ENCODE measurements at regions not wholly inside any gene's neighbourhood (a gene's known extent, or its start where the extent isn't known, plus 50 kb on each side); places are given as distances from the start of the nearest gene placed in this dataset.

- WGBS, 2 donors = 93 to 96% methylated on average over 2 of the region's 2 CpGs
Observed at GRCh38 chr2:163375472-163375871, 360.3 kb downstream of the FIGN start.

GRCh38 chr2:163375070-163375469, 360.7 kb downstream of the FIGN start:
- 80 to 91% methylated on average over 2 of the region's 2 CpGs for WGBS, 2 donors
- no peak for TF ChIP-seq POLR2AphosphoS5 (IDR thresholded peaks at IDR 0.05)
- TF ChIP-seq CTCF (IDR thresholded peaks at IDR 0.05) = no peak
- no peak for TF ChIP-seq EP300 (IDR thresholded peaks at IDR 0.05)
- no peak for TF ChIP-seq POLR2A (IDR thresholded peaks at IDR 0.05)
- Histone ChIP-seq H3K27ac (no peak overlapping the region), H3K9me3 (no peaks in the 10 kb centered on the region), H3K4me1 (no peaks in the 10 kb centered on the region), H3K36me3 (no peaks in the 10 kb centered on the region), H3K4me3 (no peak overlapping the region), H3K27me3 (no peaks in the 10 kb centered on the region)
- DNase-seq (no peak), ATAC-seq (ENCODE audit: low FRiP score in 2 of 2) (no peak)

More at GRCh38 chr2:163375472-163375871, 360.3 kb downstream of the FIGN start:
- H3K4me3 ChIP-seq = no peak overlapping the region
- no peak overlapping the region for H3K27ac ChIP-seq
- no peaks in the 10 kb centered on the region for H3K36me3 ChIP-seq
- H3K9me3 ChIP-seq = no peaks in the 10 kb centered on the region
- no peaks in the 10 kb centered on the region for H3K27me3 ChIP-seq
- no peak for ATAC-seq (ENCODE audit: low FRiP score in 2 of 2)
- H3K4me1 ChIP-seq = no peaks in the 10 kb centered on the region
- TF ChIP-seq CTCF (IDR thresholded peaks at IDR 0.05) (no peak), POLR2A (IDR thresholded peaks at IDR 0.05) (no peak), EP300 (IDR thresholded peaks at IDR 0.05) (no peak), POLR2AphosphoS5 (IDR thresholded peaks at IDR 0.05) (no peak)
- no peak for DNase-seq

GRCh38 chr2:163374282-163374681, 361.5 kb downstream of the FIGN start:
- H3K27me3 ChIP-seq = no peaks in the 10 kb centered on the region
- no peaks in the 10 kb centered on the region for H3K9me3 ChIP-seq
- H3K4me1 ChIP-seq = no peaks in the 10 kb centered on the region
- DNase-seq = no peak
- no peak overlapping the region for H3K4me3 ChIP-seq
- TF ChIP-seq EP300 (IDR thresholded peaks at IDR 0.05) (no peak), CTCF (IDR thresholded peaks at IDR 0.05) (no peak), POLR2AphosphoS5 (IDR thresholded peaks at IDR 0.05) (no peak), POLR2A (IDR thresholded peaks at IDR 0.05) (no peak)
- H3K36me3 ChIP-seq = no peaks in the 10 kb centered on the region
- WGBS, 2 donors = 95 to 100% methylated on average over 3 of the region's 3 CpGs
- H3K27ac ChIP-seq = no peak overlapping the region
- ATAC-seq (ENCODE audit: low FRiP score in 2 of 2) = no peak

- WGBS, 2 donors = 75 to 84% methylated on average over 1 of the region's 1 CpG
- no peaks in the 10 kb centered on the region for H3K4me1 ChIP-seq
- no peak for ATAC-seq (ENCODE audit: low FRiP score in 2 of 2)
Observed at GRCh38 chr2:163373496-163373895, 362.3 kb downstream of the FIGN start.

More at GRCh38 chr2:163373496-163373895, 362.3 kb downstream of the FIGN start:
- Histone ChIP-seq H3K9me3 (no peaks in the 10 kb centered on the region), H3K4me3 (no peak overlapping the region), H3K27ac (no peak overlapping the region), H3K27me3 (no peaks in the 10 kb centered on the region), H3K36me3 (no peaks in the 10 kb centered on the region)
- no peak for DNase-seq
- TF ChIP-seq POLR2AphosphoS5 (IDR thresholded peaks at IDR 0.05) (no peak), POLR2A (IDR thresholded peaks at IDR 0.05) (no peak), EP300 (IDR thresholded peaks at IDR 0.05) (no peak), CTCF (IDR thresholded peaks at IDR 0.05) (no peak)
